Coronary artery (tissue), 2 donors: ENCODE measurements at regions not wholly inside any gene's neighbourhood (a gene's known extent, or its start where the extent isn't known, plus 50 kb on each side); places are given as distances from the start of the nearest gene placed in this dataset.
A peak's percentile ranks its signal among the peaks of the same experiment; 100 is the strongest.

Experiments used
- DNase-seq: peaks from one replicate; pipeline ENCODE4 v3.0.0-alpha.2; 2017; ENCODE audit warnings: low spot score
- H3K27ac ChIP-seq, 2 donors: fragments of 200-600 bp; sonication (generic); one replicate each; pipeline ENCODE4 v1.5.1; 2016 to 2019
- H3K4me3 ChIP-seq: fragments of 200-600 bp; sonication (generic); 2 replicates; pipeline ENCODE4 v1.5.1; 2016; ENCODE audit warnings: mild to moderate bottlenecking, moderate library complexity
- TF ChIP-seq, protein P1 (sequence below): fragments of 200-600 bp; sonication (generic); IDR thresholded peaks from one replicate; pipeline ENCODE4 v1.5.1; 2019; ENCODE audit warnings: antibody characterized with exemption

DNA sequence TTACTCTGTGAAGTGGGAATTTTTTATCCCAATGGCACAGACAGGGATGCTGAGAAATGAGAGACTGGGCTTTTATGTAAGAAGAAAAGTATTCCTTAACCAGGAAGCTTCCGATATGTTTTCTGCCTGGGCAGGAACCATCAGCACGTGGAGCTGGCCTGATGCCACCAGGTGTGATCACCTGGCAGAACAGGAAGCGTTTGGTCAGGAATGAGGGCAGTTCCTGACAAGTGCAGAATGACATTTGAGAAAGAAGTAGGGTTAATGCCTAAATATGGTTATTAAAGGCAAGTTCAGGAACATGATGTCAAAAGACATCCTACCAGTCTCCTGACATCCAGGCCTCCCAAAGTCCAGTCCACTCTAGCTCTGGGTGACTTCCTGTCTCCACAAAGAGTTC is 210.3 kb downstream of the NUAK1 start:
- no peak for DNase-seq
- Histone ChIP-seq H3K4me3 (no peak overlapping the region), H3K27ac (no peak overlapping the region)
- TF ChIP-seq, protein P1, sequence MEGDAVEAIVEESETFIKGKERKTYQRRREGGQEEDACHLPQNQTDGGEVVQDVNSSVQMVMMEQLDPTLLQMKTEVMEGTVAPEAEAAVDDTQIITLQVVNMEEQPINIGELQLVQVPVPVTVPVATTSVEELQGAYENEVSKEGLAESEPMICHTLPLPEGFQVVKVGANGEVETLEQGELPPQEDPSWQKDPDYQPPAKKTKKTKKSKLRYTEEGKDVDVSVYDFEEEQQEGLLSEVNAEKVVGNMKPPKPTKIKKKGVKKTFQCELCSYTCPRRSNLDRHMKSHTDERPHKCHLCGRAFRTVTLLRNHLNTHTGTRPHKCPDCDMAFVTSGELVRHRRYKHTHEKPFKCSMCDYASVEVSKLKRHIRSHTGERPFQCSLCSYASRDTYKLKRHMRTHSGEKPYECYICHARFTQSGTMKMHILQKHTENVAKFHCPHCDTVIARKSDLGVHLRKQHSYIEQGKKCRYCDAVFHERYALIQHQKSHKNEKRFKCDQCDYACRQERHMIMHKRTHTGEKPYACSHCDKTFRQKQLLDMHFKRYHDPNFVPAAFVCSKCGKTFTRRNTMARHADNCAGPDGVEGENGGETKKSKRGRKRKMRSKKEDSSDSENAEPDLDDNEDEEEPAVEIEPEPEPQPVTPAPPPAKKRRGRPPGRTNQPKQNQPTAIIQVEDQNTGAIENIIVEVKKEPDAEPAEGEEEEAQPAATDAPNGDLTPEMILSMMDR = no peak

DNA sequence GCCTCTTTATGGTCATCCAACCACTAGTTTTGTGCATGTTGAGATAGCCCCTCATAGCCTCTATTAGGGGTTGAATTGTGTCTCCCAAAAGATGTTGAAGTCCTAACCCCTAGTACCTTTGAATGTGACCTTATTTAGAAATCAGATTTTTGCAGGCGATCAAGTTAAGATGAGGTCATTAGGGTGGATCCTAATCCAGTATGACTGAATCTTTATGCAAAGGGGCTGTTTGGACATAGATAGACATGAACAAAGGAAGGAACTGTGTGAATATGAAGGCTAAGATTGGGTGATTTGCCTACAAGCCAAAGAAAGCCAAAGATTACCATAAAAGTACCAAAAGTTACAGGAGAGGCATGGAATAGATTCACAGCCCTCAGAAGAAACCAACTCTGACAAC is 209.6 kb downstream of the NUAK1 start:
- no peak for DNase-seq
- Histone ChIP-seq H3K4me3 (no peak overlapping the region), H3K27ac (no peak overlapping the region)
- TF ChIP-seq, protein P1 = no peak

DNA sequence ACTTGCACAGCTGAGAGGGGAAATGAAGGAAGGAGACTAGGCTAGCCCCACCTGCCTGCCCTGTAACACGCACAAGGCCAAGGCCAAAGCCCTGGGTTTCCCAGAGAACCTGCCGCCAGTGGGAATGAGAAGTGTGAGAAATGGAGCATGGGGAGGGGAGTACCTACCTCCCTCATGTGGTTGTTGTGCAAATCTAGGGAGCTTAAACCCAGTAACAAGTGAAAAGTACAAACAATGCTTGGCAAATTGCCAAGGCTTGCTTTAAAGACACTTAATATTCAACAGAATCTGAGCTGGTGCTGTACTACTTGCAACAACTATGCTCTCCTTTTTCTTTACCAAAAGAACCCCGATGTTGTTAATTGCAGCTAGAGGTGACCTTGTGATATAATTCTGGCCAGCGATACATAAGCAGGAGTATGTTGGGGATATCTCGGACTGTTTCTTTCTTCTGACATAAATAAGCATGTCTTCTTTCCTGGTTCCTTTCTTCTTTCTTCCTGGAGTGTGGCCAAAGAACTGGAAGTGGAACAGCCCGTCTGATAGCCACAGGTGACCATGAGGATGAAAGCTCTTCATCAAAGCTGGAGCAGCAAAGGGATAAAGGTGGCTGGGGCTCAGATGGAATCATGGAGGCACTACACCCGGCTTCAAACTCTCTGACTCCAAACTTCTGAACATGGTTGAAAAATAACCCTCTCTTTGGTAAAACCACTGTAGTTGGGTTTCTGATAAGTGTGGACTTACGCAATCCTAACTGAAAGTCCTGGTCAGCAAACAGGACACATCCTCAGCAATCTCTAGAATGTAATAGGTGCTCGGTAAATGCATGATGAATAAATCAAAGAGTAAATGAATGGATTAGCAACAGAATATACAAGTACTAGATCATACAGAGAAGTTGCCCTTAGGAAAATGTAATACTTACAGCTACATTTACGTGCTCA is 207.9 kb downstream of the NUAK1 start:
- Histone ChIP-seq H3K27ac (no peak overlapping the region), H3K4me3 (no peak overlapping the region)
- DNase-seq = no peak
- TF ChIP-seq, protein P1 = no peak

DNA sequence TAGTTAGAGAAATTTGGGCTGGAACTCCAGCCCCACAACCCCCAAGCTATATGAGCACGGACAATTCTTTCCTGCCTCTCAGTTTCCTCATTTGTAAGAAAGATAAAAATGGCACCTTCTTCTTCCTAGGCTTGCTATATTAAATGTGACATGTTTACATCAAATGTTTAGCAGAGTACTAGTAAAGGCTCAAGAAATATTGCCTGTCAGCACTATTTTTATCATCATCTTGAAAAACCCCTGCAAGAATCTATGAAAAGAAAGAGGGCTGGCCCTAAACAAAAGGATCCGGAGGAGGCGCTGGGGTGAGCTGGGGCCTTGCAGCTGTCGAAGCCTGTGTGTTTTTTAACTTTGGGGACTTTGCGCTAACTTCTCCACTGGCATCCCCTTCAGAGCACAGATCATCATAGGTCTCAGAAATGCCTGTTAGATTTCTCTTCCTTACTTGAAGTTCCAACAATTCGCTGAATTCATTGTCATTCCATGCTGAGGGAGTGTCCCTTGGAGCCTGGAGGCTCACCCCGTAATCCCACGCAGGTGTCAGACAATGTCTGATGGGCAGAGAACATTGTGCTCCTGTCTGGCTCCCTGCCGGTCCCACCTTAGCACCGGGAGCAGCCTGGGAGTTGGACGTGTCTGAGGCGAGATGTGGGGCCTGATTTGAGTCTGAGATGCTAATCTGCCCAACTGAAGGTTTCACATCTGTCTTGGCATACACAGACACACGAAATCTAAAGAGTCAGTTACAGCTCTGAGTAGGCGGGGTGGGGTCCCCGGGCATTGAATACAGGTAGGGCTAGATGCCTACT is 206.8 kb downstream of the NUAK1 start:
- TF ChIP-seq, protein P1 = no peak
- no peak overlapping the region for H3K27ac ChIP-seq
- no peak overlapping the region for H3K4me3 ChIP-seq
- DNase-seq = no peak

DNA sequence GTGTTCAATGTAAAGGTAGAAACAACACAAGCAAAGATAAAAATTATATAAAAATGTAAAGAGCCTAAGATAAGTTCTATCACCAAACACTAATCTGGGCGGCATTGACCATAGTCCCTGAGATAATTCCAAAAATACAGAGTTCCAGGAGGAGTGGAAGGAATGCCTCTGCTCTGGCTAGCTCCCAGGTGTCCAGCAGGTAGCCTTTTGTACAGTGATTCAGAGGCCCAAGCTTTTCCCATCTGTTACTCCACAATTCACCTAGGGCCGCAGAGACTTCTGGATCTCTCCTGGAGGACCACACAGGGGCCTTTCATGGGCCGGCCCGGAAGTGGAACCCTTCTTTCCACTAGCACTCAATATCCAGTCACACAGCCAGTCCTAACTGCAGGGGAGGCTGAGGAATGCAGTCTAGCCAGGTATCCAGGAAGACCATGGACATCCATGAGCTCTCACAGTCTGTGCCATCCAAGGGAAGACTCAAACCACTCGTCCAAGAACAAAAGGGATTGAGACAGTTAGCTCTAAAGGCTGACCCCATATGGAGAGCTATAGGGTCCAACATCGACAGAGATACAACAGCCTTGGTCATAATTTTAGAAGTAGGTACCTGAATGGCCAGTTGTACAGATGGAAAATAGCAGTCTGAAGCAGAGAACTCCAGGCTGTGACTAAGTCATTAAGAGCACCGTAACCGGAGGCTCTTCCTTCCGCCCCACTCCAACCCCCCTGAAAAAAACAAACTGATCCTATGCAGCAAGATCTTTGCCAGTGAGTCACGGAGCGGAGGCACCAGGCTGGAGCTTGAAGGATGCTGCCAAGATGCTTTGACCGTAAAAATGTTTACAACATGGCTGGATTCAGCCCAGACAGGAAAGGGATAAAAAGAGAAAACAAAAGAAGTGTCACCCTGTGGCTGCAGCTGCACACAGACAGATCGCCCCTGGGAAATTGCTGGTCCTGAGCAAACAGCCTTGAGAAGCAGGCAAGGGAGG is 204.8 kb downstream of the NUAK1 start:
- no peak for DNase-seq
- no peak overlapping the region for H3K27ac ChIP-seq
- H3K4me3 ChIP-seq = peak overlapping the region; percentile 22
- TF ChIP-seq, protein P1 = no peak

DNA sequence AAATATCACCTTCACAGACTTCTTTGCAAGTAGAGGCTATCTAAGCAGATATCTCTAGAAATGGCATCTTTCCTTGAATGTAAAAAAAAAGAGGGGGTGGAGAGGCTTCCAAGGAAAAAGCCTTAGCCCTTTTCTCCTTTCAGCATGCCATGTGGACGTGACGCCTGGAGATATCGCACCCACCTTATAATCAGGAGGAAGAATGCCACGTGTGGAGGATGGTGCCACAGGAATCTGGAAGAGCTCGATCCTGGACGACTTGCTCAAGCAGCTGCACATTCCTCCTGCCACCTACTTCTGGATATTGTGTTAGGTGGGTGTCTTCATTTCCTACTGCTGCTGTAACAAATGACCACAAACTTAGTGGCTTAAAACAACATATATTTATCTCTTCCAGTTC is 203.6 kb downstream of the NUAK1 start:
- DNase-seq = no peak
- Histone ChIP-seq H3K27ac (no peak overlapping the region), H3K4me3 (no peak overlapping the region)
- TF ChIP-seq, protein P1 = no peak
